Esophagus squamous epithelium (tissue), 4 donors: ENCODE measurements at regions not wholly inside any gene's neighbourhood (a gene's known extent, or its start where the extent isn't known, plus 50 kb on each side); places are given as distances from the start of the nearest gene placed in this dataset.

Experiments
- POLR2A ChIP-seq, 4 donors: fragments of 450-650 bp; IDR thresholded peaks; one replicate each; pipeline ENCODE4 v1.6.1; 2017; ENCODE audit warnings: antibody characterized with exemption in 4 of 4, mild to moderate bottlenecking in 4 of 4, moderate library complexity in 3 of 4
- TF ChIP-seq, protein P1 (sequence below), 6 experiments: fragments of 450-650 bp in 4 of 6; fragments of 200-600 bp in 2 of 6; sonication (generic) in 2 of 6; IDR thresholded peaks; one replicate each; pipeline ENCODE4 v1.5.1; 2016 to 2019; ENCODE audit warnings: antibody characterized with exemption in 6 of 6, mild to moderate bottlenecking in 4 of 6, moderate library complexity in 4 of 6

DNA sequence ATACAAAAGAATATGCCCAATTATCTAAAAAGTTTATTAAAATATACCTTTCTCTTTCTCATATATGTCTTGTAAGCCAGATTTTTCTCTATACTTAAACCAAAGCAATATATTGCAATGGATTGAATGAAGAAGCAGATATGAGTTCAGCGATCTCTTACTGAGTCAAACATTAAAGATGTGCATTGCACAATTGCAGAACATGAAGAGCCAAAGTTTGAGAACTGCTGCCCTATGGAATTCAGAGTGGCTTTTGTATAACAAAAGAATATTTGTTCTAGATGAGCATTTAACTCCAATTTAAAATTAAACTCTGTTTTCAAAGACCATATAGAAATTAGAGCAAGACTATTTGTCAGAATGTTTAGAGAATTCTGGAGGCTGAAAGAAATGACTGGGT is 519.0 kb upstream of the DAB2 start:
- no peak for TF ChIP-seq POLR2A (IDR thresholded peaks at IDR 0.05)
- TF ChIP-seq, protein P1, sequence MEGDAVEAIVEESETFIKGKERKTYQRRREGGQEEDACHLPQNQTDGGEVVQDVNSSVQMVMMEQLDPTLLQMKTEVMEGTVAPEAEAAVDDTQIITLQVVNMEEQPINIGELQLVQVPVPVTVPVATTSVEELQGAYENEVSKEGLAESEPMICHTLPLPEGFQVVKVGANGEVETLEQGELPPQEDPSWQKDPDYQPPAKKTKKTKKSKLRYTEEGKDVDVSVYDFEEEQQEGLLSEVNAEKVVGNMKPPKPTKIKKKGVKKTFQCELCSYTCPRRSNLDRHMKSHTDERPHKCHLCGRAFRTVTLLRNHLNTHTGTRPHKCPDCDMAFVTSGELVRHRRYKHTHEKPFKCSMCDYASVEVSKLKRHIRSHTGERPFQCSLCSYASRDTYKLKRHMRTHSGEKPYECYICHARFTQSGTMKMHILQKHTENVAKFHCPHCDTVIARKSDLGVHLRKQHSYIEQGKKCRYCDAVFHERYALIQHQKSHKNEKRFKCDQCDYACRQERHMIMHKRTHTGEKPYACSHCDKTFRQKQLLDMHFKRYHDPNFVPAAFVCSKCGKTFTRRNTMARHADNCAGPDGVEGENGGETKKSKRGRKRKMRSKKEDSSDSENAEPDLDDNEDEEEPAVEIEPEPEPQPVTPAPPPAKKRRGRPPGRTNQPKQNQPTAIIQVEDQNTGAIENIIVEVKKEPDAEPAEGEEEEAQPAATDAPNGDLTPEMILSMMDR (IDR thresholded peaks at IDR 0.05): no peak
